Lower leg skin (tissue), 3 donors: ENCODE measurements at regions not wholly inside any gene's neighbourhood (a gene's known extent, or its start where the extent isn't known, plus 50 kb on each side); places are given as distances from the start of the nearest gene placed in this dataset.

Source experiments
- CTCF ChIP-seq, 3 donors: fragments of 450-650 bp; IDR thresholded peaks; one replicate each; pipeline ENCODE4 v1.5.1; 2016; ENCODE audit warnings: antibody characterized with exemption in 3 of 3, mild to moderate bottlenecking in 3 of 3, moderate library complexity in 2 of 3
- POLR2A ChIP-seq, 2 donors: fragments of 450-650 bp; IDR thresholded peaks; one replicate each; pipeline ENCODE4 v1.6.1; 2016 to 2017; ENCODE audit warnings: antibody characterized with exemption in 2 of 2, mild to moderate bottlenecking in 1 of 2, moderate library complexity in 1 of 2

- TF ChIP-seq CTCF (IDR thresholded peaks at IDR 0.05) (no peak), POLR2A (IDR thresholded peaks at IDR 0.05) (no peak)
Observed at GRCh38 chr10:78249690-78250089, 216.0 kb downstream of the RPS24 start.
